ENCODE measurements at regions not wholly inside any gene's neighbourhood (a gene's known extent, or its start where the extent isn't known, plus 50 kb on each side); places are given as distances from the start of the nearest gene placed in this dataset.

- Histone ChIP-seq H3K9ac (ENCODE audit: low read depth, low read length, poor library complexity, severe bottlenecking) (no peak overlapping the region), H3K79me2 (ENCODE audit: insufficient read depth, low read length) (no peaks in the 10 kb centered on the region), H3K4me3 (ENCODE audit: low read length, poor library complexity, severe bottlenecking) (no peak overlapping the region), H3K4me2 (ENCODE audit: low read depth, low read length, poor library complexity, severe bottlenecking) (no peak overlapping the region), H3K36me3 (ENCODE audit: insufficient read depth, low read length) (no peaks in the 10 kb centered on the region), H3K4me1 (ENCODE audit: insufficient read depth, low read length, poor library complexity, severe bottlenecking) (peaks cover 25% of the 10 kb centered on the region), H3K9me2 (replicated peaks; ENCODE audit: low read depth, low read length) (no peaks in the 10 kb centered on the region), H3K27me3 (ENCODE audit: insufficient read depth, low read length, poor library complexity, severe bottlenecking) (no peaks in the 10 kb centered on the region), H4K20me1 (ENCODE audit: insufficient read depth, low read length, poor library complexity, severe bottlenecking) (no peaks in the 10 kb centered on the region), H3K9me3 (ENCODE audit: insufficient read depth, low read depth, low read length) (no peaks in the 10 kb centered on the region), H3F3A (ENCODE audit: low read depth) (no peaks in the 10 kb centered on the region), H2AFZ (ENCODE audit: low read length) (no peak overlapping the region)
- TF ChIP-seq EZH2phosphoT487 (IDR thresholded peaks at IDR 0.05; ENCODE audit: borderline replicate concordance): no peak
- TF ChIP-seq, protein P1, sequence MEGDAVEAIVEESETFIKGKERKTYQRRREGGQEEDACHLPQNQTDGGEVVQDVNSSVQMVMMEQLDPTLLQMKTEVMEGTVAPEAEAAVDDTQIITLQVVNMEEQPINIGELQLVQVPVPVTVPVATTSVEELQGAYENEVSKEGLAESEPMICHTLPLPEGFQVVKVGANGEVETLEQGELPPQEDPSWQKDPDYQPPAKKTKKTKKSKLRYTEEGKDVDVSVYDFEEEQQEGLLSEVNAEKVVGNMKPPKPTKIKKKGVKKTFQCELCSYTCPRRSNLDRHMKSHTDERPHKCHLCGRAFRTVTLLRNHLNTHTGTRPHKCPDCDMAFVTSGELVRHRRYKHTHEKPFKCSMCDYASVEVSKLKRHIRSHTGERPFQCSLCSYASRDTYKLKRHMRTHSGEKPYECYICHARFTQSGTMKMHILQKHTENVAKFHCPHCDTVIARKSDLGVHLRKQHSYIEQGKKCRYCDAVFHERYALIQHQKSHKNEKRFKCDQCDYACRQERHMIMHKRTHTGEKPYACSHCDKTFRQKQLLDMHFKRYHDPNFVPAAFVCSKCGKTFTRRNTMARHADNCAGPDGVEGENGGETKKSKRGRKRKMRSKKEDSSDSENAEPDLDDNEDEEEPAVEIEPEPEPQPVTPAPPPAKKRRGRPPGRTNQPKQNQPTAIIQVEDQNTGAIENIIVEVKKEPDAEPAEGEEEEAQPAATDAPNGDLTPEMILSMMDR (conservative IDR thresholded peaks at IDR 0.05; ENCODE audit: low read length): no peak
Observed at GRCh38 chr6:138596591-138596990, 97.3 kb upstream of the NHSL1 start.

- H3K9me2 ChIP-seq (replicated peaks; ENCODE audit: low read depth, low read length): no peaks in the 10 kb centered on the region
- H3K4me2 ChIP-seq (ENCODE audit: low read depth, low read length, poor library complexity, severe bottlenecking): no peak overlapping the region
- H3F3A ChIP-seq (ENCODE audit: low read depth): no peaks in the 10 kb centered on the region
- H3K79me2 ChIP-seq (ENCODE audit: insufficient read depth, low read length): no peaks in the 10 kb centered on the region
- H4K20me1 ChIP-seq (ENCODE audit: insufficient read depth, low read length, poor library complexity, severe bottlenecking): no peaks in the 10 kb centered on the region
- H2AFZ ChIP-seq (ENCODE audit: low read length): no peak overlapping the region
- no peak overlapping the region for H3K9ac ChIP-seq (ENCODE audit: low read depth, low read length, poor library complexity, severe bottlenecking)
- TF ChIP-seq, protein P1 (conservative IDR thresholded peaks at IDR 0.05; ENCODE audit: low read length): no peak
- TF ChIP-seq EZH2phosphoT487 (IDR thresholded peaks at IDR 0.05; ENCODE audit: borderline replicate concordance): no peak
- peaks cover 24% of the 10 kb centered on the region for H3K4me1 ChIP-seq (ENCODE audit: insufficient read depth, low read length, poor library complexity, severe bottlenecking)
- H3K4me3 ChIP-seq (ENCODE audit: low read length, poor library complexity, severe bottlenecking): no peak overlapping the region
- no peaks in the 10 kb centered on the region for H3K9me3 ChIP-seq (ENCODE audit: insufficient read depth, low read depth, low read length)
- H3K36me3 ChIP-seq (ENCODE audit: insufficient read depth, low read length): no peaks in the 10 kb centered on the region
- no peaks in the 10 kb centered on the region for H3K27me3 ChIP-seq (ENCODE audit: insufficient read depth, low read length, poor library complexity, severe bottlenecking)
Observed at GRCh38 chr6:138597336-138597735, 98.0 kb upstream of the NHSL1 start.

GRCh38 chr6:138598562-138599173, 99.4 kb upstream of the NHSL1 start:
- Histone ChIP-seq H3K9me2 (replicated peaks; ENCODE audit: low read depth, low read length) (no peaks in the 10 kb centered on the region), H3K4me1 (ENCODE audit: insufficient read depth, low read length, poor library complexity, severe bottlenecking) (peaks cover 11% of the 10 kb centered on the region), H3K9me3 (ENCODE audit: insufficient read depth, low read depth, low read length) (no peaks in the 10 kb centered on the region), H3K36me3 (ENCODE audit: insufficient read depth, low read length) (no peaks in the 10 kb centered on the region), H3K4me2 (ENCODE audit: low read depth, low read length, poor library complexity, severe bottlenecking) (no peak overlapping the region), H3K79me2 (ENCODE audit: insufficient read depth, low read length) (no peaks in the 10 kb centered on the region), H3K4me3 (ENCODE audit: low read length, poor library complexity, severe bottlenecking) (no peak overlapping the region), H3F3A (ENCODE audit: low read depth) (no peaks in the 10 kb centered on the region), H2AFZ (ENCODE audit: low read length) (no peak overlapping the region), H3K9ac (ENCODE audit: low read depth, low read length, poor library complexity, severe bottlenecking) (no peak overlapping the region), H3K27me3 (ENCODE audit: insufficient read depth, low read length, poor library complexity, severe bottlenecking) (no peaks in the 10 kb centered on the region), H4K20me1 (ENCODE audit: insufficient read depth, low read length, poor library complexity, severe bottlenecking) (no peaks in the 10 kb centered on the region)
- TF ChIP-seq, protein P1 (conservative IDR thresholded peaks at IDR 0.05; ENCODE audit: low read length): no peak
- TF ChIP-seq EZH2phosphoT487 (IDR thresholded peaks at IDR 0.05; ENCODE audit: borderline replicate concordance): no peak

Measured in Loucy (cell line).